ENCODE measurements at regions not wholly inside any gene's neighbourhood (a gene's known extent, or its start where the extent isn't known, plus 50 kb on each side); places are given as distances from the start of the nearest gene placed in this dataset.

GRCh38 chr13:85666356-85666755 lies 132.9 kb downstream of the SLITRK6 start:
- TF ChIP-seq CTCF (IDR thresholded peaks at IDR 0.05) (no peak), POLR2A (IDR thresholded peaks at IDR 0.05) (no peak)

Data from esophagus squamous epithelium (tissue), 4 donors.